ENCODE measurements at regions not wholly inside any gene's neighbourhood (a gene's known extent, or its start where the extent isn't known, plus 50 kb on each side); places are given as distances from the start of the nearest gene placed in this dataset.

- TF ChIP-seq, protein P1, sequence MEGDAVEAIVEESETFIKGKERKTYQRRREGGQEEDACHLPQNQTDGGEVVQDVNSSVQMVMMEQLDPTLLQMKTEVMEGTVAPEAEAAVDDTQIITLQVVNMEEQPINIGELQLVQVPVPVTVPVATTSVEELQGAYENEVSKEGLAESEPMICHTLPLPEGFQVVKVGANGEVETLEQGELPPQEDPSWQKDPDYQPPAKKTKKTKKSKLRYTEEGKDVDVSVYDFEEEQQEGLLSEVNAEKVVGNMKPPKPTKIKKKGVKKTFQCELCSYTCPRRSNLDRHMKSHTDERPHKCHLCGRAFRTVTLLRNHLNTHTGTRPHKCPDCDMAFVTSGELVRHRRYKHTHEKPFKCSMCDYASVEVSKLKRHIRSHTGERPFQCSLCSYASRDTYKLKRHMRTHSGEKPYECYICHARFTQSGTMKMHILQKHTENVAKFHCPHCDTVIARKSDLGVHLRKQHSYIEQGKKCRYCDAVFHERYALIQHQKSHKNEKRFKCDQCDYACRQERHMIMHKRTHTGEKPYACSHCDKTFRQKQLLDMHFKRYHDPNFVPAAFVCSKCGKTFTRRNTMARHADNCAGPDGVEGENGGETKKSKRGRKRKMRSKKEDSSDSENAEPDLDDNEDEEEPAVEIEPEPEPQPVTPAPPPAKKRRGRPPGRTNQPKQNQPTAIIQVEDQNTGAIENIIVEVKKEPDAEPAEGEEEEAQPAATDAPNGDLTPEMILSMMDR (IDR thresholded peaks at IDR 0.05): no peak
Measured at GRCh38 chr1:69126796-69127195, 440.9 kb upstream of the LRRC7 start.

GRCh38 chr1:69128204-69128603 lies 439.5 kb upstream of the LRRC7 start:
- TF ChIP-seq, protein P1 (IDR thresholded peaks at IDR 0.05): no peak

- TF ChIP-seq, protein P1 (IDR thresholded peaks at IDR 0.05): no peak
Measured at GRCh38 chr1:69129538-69129937, 438.2 kb upstream of the LRRC7 start.

- TF ChIP-seq, protein P1 (IDR thresholded peaks at IDR 0.05): no peak
Measured at GRCh38 chr1:69138172-69138571, 429.6 kb upstream of the LRRC7 start.

GRCh38 chr1:69139007-69139406 lies 428.7 kb upstream of the LRRC7 start:
- TF ChIP-seq, protein P1 (IDR thresholded peaks at IDR 0.05): no peak

DNA sequence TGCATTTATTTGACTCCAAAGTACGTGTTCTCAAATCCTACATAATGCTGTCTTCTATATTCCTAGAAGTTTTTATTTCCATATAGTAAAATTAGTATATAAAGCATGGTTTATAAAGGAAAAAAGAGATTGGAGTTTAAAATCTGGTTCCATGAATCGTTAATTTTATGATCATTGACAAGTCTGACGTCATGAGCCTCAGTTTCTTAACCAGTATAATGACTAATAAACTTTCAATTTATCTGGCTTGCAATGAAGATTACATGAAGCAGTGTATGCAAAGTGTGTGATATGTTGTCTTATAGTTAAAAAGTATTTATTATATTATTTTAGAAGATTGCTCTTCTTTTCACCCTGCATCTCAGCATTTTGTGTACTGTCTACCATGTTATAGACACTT lies 421.4 kb upstream of the LRRC7 start:
- TF ChIP-seq, protein P1 (IDR thresholded peaks at IDR 0.05): no peak

- TF ChIP-seq, protein P1 (IDR thresholded peaks at IDR 0.05): no peak
Measured at GRCh38 chr1:69148731-69149130, 419.0 kb upstream of the LRRC7 start.

GRCh38 chr1:69157046-69157756 lies 410.5 kb upstream of the LRRC7 start:
- TF ChIP-seq, protein P1 (IDR thresholded peaks at IDR 0.05): no peak
